SK-N-MC (cell line): ENCODE measurements at regions not wholly inside any gene's neighbourhood (a gene's known extent, or its start where the extent isn't known, plus 50 kb on each side); places are given as distances from the start of the nearest gene placed in this dataset.

Source experiments
- DNase-seq: peaks from one replicate; pipeline ENCODE4 v3.0.0-alpha.2; 2011; ENCODE audit warnings: low read depth, low spot score
- H3K27ac ChIP-seq: fragments of 200-600 bp; sonication (generic); 2 replicates; pipeline ENCODE4 v1.5.1; 2016; ENCODE audit warnings: mixed run types
- H3K36me3 ChIP-seq: fragments of 200-600 bp; sonication (generic); 2 replicates; pipeline ENCODE4 v1.6.1; 2017; ENCODE audit warnings: antibody characterized with exemption, low read length, mixed read lengths; ENCODE audit not compliant: insufficient read depth
- H3K4me3 ChIP-seq: fragments of 200-600 bp; sonication (generic); 2 replicates; pipeline ENCODE4 v1.5.1; 2016
- H3K9ac ChIP-seq: fragments of 200-600 bp; sonication (generic); 2 replicates; pipeline ENCODE4 v1.8.0; 2017; ENCODE audit warnings: mixed run types, mixed read lengths; ENCODE audit not compliant: insufficient read length
- H3K9me3 ChIP-seq: fragments of 200-600 bp; sonication (generic); 2 replicates; pipeline ENCODE4 v1.6.1; 2017; ENCODE audit warnings: low read depth, mild to moderate bottlenecking, antibody characterized with exemption, low read length, moderate library complexity, mixed read lengths
- EZH2 ChIP-seq: fragments of 200-600 bp; sonication (generic); IDR thresholded peaks from one replicate; pipeline ENCODE4 v1.6.1; 2017; ENCODE audit warnings: antibody characterized with exemption
- FOXP2 ChIP-seq: optimal IDR thresholded peaks from 2 replicates; pipeline ENCODE3; 2011; ENCODE audit warnings: mild to moderate bottlenecking, moderate library complexity; ENCODE audit not compliant: insufficient read depth; ENCODE audit errors: extremely low read length, control extremely low read depth
- POLR2AphosphoS5 ChIP-seq: IDR thresholded peaks from 2 replicates; pipeline ENCODE4 v1.6.1; 2012; ENCODE audit warnings: mild to moderate bottlenecking, low read depth, low read length, borderline replicate concordance

DNA sequence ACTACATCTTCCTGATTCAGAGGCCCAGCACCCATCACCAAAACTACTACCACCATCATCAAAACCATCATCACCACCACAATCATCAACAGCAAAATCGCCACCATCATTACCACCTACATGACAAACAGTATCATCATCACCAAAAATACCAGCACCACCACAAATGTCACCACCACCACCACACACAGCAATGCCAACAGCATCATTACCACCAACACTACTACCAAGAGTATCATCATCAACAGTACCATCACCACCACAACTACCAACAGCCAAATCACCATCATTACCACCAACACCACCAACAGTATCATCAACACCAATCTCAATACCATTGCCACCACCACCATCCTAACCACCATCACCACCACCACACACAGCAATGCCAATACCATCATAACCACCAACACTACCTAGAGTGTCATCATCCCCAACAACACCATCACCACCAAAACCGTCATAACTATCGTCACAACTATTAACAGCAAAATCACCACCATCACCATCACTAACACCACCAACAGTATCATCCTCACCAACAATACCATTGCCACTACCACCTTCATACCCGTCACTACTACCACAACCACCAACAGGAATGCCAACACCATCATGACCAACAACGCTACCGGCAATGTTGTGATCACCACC lies 64.6 kb upstream of the TEX51 start:
- TF ChIP-seq FOXP2 (no peak), POLR2AphosphoS5 (no peak), EZH2 (no peak)
- Histone ChIP-seq H3K36me3 (no peaks in the 10 kb centered on the region), H3K27ac (no peak overlapping the region), H3K4me3 (no peak overlapping the region), H3K9ac (no peak overlapping the region), H3K9me3 (no peaks in the 10 kb centered on the region)
- DNase-seq: no peak

DNA sequence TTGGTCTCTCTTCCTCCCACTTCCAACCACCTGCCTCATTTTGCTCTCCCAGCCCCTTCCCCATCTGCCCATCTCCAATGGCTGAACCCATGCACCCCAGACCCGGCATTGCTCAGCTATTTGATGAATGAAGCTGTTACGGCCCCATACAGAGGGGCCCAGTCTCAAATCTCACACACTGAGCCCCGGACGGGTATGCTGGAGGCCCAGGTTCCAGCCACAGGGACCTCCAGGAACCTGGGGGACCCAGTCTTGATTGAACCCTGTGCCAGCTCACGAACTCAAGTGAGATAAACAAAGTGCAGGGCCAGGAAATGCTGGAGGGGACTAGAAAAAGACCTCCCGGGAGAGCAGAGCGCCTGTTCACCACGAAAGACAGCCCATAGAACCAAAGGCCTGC lies 63.4 kb upstream of the TEX51 start:
- no peak overlapping the region for H3K9ac ChIP-seq
- no peaks in the 10 kb centered on the region for H3K36me3 ChIP-seq
- no peak overlapping the region for H3K4me3 ChIP-seq
- H3K27ac ChIP-seq: no peak overlapping the region
- H3K9me3 ChIP-seq: no peaks in the 10 kb centered on the region
- DNase-seq: no peak
- TF ChIP-seq EZH2: no peak
- TF ChIP-seq POLR2AphosphoS5: no peak

DNA sequence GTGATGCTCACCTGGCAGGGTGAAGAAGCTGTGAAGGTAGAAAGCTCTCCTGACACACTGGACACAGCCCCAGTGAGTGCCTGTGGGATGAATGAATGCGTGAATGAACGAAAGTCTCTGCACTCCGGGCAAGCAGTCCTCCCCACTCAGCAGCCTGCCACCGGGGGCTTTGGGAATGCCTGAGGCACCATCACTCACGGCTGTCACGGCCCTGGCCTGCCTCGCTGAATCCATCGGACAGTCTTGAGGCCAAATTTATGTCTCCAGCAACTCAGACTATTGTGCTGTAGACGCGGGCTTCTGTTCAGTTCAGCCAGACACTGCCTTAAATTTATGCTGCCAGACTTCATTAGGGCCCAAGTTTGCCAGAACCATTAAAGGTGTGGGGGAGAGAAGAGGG lies 62.9 kb upstream of the TEX51 start:
- no peak overlapping the region for H3K4me3 ChIP-seq
- no peaks in the 10 kb centered on the region for H3K36me3 ChIP-seq
- no peak for TF ChIP-seq FOXP2
- TF ChIP-seq POLR2AphosphoS5: no peak
- TF ChIP-seq EZH2: no peak
- H3K9me3 ChIP-seq: no peaks in the 10 kb centered on the region
- H3K27ac ChIP-seq: no peak overlapping the region
- H3K9ac ChIP-seq: no peak overlapping the region
- no peak for DNase-seq

DNA sequence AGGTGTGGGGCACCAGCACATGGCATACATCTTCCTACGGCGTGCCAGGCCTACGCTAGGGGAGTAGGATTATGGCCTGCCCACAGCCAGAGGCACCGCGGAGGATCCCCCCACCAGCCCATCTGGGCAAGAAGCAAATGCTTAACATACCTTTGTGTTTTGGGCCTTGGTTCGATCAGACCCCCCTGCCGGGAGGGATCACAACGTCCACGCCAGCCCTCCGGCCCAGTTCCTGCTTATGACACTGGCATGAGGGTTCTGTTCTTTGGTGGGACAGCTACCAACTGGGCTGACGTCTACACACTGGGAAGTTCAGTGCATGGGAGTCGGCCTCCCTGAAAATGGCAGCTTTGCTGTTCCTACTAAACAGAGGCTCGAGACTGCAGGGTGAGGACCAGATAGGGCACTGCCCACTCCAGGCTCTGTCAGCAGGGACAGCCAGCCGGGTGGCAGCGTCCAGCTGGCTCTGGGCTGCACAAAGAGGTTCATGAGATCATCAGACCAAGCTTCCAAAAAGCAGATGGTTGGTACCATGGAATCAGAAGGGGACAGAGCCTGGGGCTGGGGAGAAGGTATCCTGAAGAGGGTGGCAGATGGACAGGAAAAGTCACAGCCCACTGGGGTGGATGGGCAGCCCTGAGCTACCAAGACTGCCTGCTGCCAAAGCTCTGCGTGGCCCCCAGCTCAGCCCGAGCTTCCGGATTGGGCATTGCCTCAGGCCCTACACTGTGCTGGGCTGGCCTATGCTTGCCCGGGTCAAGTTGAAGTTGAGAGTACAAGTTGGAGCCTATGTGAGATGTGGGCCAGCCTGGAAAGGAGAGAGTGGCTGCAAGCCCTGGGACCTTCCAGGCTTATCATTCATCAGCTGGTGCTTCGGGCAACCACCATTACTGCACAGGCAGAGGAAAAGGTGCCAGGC lies 61.7 kb upstream of the TEX51 start:
- H3K4me3 ChIP-seq: no peak overlapping the region
- H3K9me3 ChIP-seq: no peaks in the 10 kb centered on the region
- TF ChIP-seq FOXP2 (no peak), EZH2 (no peak), POLR2AphosphoS5 (no peak)
- no peak for DNase-seq
- H3K36me3 ChIP-seq: no peaks in the 10 kb centered on the region
- no peak overlapping the region for H3K9ac ChIP-seq
- no peak overlapping the region for H3K27ac ChIP-seq

DNA sequence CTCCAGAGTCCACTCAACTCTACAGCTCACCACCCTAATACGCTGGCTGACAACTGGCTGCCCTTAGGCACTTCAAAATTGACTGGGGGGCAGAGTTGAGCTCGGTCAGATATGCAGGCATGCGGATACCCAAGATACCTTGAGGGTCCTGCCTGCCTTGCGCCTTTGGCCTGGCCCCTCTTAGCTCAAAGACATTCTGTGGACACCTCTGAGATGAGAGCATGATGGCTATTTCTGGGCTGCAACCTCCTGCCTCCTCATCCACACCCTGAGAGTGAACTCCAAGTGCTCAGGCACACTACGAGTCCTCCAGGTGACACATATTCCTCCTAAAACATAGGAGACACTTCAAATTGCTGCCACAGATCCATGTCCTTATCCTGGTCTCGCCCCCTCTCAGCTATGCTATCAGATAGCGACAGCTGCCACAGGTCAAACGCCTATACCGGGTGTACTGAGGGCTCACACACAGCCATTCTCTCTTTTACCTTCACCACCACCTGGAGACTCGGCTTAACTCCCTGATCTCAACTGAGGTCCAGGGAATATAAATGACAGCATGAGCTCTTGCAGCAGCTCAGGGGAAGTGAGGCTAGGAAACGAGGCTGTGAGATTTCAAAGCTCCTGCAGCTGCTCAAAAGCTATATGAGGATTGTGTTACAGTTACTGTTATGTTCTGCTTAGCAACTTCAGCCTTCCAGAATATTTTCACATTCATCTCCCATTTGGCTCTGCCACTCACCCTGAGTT lies 60.5 kb upstream of the TEX51 start:
- H3K4me3 ChIP-seq: no peak overlapping the region
- no peaks in the 10 kb centered on the region for H3K9me3 ChIP-seq
- no peak overlapping the region for H3K9ac ChIP-seq
- no peak for TF ChIP-seq FOXP2
- TF ChIP-seq POLR2AphosphoS5: no peak
- TF ChIP-seq EZH2: no peak
- no peak overlapping the region for H3K27ac ChIP-seq
- no peaks in the 10 kb centered on the region for H3K36me3 ChIP-seq
- DNase-seq: no peak

DNA sequence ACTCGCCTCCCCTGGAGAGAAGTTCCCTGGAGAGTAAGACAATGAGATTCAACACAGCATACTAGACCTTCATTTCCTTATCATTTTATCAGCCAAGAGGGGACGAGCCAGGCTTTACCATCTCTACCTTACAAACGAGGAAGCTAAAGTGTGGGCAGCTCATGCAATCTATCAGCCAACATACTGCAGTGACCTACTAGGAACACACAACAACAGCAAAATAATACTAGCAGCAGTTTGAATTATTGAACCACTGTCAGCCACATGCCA lies 60.0 kb upstream of the TEX51 start:
- Histone ChIP-seq H3K27ac (no peak overlapping the region), H3K36me3 (no peaks in the 10 kb centered on the region), H3K9me3 (no peaks in the 10 kb centered on the region), H3K9ac (no peak overlapping the region), H3K4me3 (no peak overlapping the region)
- DNase-seq: no peak
- TF ChIP-seq POLR2AphosphoS5 (no peak), EZH2 (no peak), FOXP2 (no peak)

DNA sequence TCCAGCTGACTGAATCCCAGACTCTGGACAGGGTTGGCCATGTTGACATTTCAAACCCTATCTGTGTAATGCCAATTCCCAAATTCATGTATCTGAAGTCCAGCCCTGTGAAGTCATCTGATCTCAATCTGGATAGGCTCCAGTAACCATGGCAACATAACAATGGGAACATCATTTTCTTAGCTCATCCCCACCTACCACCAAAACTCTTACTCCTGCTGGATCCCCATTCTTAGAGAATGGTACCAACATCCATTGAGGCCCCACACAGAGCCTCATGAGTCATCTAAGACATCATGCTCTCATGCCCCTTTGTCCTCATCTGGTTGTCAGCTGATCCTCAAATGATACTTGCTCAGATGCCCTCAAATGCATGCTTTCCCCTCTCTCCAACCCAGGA lies 58.9 kb upstream of the TEX51 start:
- DNase-seq: no peak
- Histone ChIP-seq H3K36me3 (no peaks in the 10 kb centered on the region), H3K9me3 (no peaks in the 10 kb centered on the region), H3K27ac (no peak overlapping the region), H3K9ac (no peak overlapping the region), H3K4me3 (no peak overlapping the region)
- no peak for TF ChIP-seq EZH2
- TF ChIP-seq FOXP2: no peak
- no peak for TF ChIP-seq POLR2AphosphoS5

DNA sequence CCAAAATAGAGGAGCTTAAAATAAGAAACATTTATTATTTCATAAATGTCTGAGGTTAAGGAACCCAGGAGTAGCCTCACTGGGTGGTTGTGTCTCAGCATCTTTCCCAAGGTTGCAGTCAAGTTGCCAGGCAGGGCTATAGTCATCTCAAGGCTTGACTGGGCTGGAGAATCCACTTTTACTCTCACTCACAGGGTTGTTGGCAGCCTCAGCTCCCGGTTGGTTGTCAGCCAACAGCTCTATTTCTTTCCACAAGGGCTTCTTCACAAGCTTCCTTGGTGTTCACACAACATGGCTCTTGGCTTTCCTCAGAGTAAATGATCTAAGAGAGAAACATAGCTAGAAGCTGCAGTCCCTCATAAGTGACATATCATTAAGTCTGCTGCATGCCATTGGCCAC lies 55.6 kb upstream of the TEX51 start:
- no peak overlapping the region for H3K9ac ChIP-seq
- TF ChIP-seq EZH2 (no peak), POLR2AphosphoS5 (no peak), FOXP2 (no peak)
- H3K27ac ChIP-seq: no peak overlapping the region
- no peaks in the 10 kb centered on the region for H3K9me3 ChIP-seq
- DNase-seq: no peak
- H3K36me3 ChIP-seq: no peaks in the 10 kb centered on the region
- no peak overlapping the region for H3K4me3 ChIP-seq
